Renal cortical epithelial cell (primary cell): ENCODE measurements at regions not wholly inside any gene's neighbourhood (a gene's known extent, or its start where the extent isn't known, plus 50 kb on each side); places are given as distances from the start of the nearest gene placed in this dataset.
A peak's percentile ranks its signal among the peaks of the same experiment; 100 is the strongest.
"Not testable (repeated sequence)": the region's sequence is repeated elsewhere in the genome, so short reads cannot be mapped to it uniquely, and the experiment has no call there.

Source experiments
- DNase-seq: peaks from one replicate; pipeline ENCODE4 v3.0.0-alpha.2; 2011; ENCODE audit warnings: low read depth

DNA sequence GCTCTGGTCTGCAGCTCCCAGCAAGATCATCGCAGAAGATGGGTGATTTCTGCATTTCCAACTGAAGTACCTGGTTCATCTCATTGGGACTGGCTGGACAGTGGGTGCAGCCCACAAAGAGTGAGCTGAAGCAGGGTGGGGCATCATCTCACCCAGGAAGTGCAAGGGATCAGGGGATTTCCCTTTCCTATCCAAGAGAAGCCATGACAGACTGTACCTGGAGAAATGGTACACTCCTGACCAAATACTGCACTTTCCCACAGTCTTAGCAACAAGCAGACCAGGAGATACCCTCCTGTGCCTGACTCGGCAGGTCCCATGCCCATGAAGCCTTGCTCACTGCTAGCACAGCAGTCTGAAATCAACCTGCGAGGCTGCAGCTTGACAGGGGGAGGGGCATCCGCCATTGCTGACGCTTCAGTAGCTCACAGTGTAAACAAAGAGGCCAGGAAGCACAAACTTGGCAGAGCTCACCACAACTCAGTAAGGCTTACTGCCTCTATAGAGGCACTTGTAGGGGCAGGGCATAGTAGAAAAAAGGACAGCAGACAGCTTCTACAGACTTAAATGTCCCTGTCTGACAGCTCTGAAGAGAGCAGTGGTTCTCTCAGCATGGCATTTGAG, 60.5 kb downstream of the AREG start:
- peak; percentile 78 for DNase-seq

DNA sequence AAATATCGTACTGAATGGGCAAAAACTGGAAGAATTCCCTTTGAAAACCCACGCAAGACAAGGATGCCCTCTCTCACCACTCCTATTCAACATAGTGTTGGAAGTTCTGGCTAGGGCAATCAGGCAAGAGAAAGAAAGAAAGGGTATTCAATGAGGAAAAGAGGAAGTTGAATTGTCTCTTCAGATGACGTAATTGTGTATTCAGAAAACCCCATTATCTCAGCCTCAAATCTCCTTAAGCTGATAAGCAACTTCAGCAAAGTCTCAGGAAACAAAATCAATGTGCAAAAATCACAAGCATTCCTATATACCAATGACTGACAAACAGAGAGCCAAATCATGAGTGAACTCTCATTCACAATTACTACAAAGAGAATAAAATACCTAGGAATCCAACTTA, 64.4 kb downstream of the AREG start:
- DNase-seq: not testable (repeated sequence)

DNA sequence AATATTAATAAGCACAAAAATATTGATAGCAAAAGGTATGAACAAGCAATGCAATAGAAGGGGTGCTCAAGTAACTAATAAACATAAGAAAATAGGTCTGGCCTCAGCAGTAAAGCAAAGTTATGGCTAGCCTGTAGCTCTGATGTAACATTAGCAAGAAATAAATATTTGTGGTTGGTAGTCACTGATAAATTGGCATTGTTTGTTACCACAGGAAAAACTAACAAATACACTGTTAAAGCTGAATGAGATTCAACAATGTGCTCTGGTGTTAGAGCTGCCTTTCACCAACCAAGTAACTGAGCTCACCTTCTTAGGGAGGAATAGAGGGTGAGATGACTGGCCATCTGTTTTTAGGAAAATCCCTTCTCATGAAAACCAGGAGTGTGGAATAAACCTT, 71.4 kb downstream of the AREG start:
- DNase-seq: peak; percentile 86

DNA sequence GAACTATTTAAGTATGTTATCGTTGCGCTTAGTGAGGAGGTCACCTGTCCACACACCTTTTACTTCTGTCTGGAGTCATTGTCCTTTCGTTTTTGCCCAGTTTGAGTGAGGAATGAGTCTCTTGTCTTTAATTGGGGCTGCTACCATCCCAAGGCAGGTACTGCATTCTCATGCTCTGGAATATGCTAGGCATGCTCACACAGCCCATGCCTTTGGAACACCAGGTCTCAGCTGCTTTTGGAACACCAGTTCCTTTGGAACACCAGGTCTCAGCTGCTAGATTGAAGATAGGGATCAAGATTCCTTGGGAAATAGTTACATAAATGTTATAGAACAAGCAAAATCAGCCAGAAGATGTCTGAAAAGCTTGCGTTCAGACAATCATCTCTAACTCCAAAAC, 73.1 kb downstream of the AREG start:
- DNase-seq: no peak

DNA sequence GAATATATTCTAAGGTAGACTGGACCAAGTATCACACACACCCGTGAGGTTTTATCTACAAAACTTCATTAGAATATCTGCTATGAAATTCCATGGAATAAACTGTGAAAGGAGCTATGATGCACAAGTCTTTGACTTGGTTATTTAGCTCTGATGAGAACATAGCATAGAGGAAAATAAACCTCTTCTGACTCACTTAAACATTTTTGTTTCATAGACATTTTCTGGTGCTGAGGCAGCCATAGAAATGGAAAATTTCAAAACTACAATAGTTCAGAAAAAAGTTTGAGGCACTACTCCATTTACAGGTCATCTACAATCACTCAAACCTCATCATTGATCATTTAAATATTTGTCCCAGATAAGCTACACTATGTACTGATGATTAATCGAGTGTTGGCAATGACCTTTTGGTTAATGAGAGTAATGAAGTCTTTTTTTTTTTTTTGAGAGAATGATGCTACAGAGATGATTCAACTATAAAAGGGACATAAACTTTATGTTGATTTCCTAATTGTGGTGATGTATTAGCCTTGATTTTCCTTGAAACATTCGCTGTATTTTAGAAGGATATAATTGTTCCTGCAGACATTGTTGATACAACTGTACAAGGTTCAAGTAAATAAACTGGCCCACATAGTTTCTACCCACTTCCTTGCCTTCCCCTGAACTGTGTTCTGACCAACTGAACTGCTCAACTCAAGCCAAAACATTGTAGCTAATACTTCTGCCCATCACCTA, 77.5 kb downstream of the AREG start:
- no peak for DNase-seq

DNA sequence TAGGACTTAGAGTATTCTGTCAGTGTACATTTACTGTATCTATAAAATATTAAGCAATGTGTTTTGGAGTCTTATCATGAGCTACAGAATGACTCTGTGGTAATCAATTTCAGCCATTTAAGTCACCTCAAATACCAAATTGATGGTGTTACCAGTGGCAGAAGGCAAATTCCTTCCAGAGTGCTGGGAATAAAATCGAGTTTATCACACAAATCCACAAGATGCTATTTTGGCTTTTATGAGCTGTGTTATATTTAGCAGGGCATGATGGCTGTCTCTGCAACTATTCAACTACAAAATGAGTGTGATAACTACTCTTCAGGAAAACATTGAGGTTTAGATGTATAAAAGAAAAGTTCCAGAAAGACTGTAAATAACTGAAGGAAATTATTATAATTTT, 78.2 kb downstream of the AREG start:
- no peak for DNase-seq

DNA sequence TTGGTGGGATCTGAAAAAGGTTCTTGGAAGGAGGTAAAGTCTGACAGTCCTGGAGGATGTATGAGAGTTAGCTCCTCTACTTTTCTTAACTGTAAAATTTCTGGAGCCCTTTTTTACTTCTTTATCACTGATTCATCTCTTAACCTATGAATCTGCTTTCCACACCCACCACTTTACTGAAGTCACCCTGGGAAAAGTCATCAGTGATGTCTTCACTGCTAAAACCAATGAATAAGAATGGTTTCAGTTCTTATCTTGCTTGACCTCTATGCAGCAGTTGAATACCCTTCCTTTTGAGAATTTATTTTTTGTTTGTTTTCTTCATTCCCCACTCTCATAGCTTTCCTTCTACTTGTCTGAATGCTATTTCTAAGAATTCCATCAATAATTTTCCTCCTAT, 80.0 kb downstream of the AREG start:
- no peak for DNase-seq

DNA sequence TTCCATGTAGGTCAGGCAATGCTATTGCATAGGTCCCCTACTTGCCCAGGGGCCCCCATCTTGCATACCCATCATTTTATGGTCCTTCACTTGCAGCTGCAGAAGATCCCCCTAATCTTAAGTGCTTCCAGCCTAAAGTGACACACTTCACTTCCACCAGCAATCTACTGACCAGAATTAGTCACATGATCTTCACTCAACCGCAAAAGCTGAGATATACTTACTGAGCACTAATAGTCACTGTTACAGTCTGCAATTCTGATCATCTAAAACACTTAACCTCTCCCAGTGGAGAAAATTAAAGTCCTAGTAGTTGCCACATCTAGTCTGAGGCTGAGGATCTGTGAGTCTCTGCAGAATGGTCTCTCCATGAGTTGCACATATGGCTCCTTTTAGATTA, 82.1 kb downstream of the AREG start:
- DNase-seq: peak; percentile 75

DNA sequence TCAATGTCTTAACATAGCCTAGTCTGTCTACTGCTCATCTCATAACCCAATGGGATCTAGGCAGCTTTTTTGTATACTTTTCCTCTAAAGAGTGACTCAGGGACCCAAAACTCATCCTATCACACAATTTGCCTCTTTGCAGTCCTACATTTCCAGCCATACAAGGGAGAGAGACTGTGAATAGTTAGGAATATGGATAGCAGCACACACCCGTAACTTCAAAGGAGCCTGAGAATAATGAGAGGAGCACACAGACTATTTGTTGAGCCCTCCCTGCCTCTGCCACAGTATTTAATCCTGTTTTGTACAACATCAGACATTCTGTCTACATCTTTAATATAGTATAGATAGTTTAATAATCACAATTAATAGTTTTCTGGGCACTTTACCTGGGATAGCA, 83.2 kb downstream of the AREG start:
- DNase-seq: no peak

DNA sequence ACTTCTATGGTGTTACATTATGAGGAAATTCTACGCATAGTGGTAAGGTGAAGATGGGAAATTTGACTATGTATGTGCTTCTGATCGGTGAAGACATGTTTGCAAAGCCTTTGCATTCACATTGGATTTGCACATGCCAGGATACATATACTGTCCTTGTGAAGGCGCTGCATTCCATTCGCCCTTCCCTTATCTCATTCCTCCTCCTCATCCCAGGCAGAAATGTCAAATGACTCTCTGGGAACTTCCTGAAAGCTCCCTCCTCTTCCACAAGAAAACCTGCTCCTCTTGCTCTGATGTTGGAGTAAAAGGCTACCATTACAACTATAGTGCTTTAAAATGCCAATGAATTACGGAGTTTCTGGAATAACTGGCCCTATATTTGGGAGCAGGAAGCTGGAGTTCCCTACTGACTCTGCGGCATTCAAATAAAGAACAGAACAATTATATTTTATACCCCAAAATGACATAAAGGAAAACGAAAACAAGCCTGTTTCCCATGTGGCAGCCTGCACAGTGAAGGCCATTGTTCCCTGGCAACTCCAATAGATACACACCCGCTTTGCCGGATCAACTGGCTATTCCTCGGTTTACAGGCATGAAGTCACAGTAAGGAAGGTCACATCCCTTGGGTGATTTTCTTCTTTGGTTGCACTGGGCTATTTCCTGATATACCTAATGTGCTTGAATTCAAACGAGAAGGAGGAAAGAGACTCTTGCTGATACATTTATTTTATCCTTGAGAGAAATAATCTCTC, 84.5 kb downstream of the AREG start:
- DNase-seq: no peak

DNA sequence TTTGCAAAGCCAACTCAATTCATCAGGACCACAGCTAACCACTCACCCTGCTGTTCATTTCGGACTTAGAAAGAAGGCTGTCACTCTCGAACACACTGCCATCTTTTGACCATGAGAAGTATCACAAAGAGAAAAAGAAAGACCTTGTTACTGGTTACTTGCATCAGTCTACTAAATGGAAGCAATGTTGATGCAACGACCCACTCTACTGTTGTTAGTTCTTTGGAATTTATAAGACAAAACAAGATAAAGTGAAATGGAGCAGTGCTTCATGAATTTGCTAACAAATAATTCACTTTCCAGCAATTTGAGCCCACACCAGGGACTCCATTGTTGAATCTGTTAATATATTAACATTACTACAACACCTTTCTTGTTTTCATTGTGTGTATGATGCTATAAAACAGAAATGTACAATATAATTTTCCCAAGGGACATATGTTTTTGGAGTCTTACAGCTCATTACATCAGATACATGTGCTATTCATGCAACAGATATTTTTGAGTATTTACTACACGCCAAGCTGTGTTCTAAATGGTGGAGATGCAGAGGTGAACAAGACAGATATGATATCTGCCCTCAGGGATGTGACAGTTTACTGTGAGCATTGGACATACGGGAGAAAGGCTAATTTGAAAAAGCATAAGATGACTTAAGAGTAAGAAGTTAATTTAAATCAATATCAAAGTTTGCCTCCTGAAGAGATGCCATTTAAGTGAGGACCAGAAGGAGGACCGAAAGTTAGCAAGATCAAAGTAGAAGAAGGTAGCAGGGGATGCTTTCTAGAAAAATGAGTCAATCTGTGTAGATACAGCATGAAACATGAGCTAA, 87.2 kb downstream of the AREG start:
- DNase-seq: peak; percentile 91

DNA sequence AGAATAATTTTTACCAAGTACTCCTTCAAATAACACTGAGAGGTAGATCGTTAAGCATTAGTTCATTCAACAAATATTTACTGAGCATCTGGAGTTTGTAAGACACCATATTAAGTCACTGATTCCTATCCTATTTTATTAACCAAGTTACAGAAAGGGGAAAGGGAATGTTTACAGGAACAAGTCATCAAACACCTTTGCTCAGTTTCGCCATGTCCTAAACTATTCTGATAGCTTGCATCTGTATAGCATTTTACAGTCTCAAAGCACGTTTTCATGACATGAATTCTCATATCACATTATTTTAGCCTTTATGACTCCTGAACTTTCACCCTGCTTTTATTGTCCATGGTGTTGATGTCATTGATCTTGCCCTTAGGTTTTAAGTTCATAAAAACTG, 89.2 kb downstream of the AREG start:
- DNase-seq: no peak

DNA sequence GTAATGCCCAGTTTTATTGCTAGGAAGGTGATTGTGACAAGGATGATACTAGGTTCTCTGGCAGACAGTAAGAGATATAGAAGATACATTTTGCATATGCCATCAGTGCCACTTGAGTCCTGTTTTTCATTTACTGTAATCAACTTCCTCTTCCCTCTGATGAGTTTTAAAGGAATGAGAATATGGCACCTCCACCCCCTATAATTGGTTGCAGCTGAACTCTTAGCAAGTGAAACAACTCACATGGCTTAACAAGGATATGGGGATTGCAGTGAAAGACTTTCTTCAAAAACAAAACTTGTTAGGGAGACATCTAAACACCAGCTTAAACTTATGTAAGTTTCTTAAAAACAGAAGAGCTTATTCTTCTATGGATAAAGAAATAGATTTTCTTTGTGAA, 90.0 kb downstream of the AREG start:
- no peak for DNase-seq

DNA sequence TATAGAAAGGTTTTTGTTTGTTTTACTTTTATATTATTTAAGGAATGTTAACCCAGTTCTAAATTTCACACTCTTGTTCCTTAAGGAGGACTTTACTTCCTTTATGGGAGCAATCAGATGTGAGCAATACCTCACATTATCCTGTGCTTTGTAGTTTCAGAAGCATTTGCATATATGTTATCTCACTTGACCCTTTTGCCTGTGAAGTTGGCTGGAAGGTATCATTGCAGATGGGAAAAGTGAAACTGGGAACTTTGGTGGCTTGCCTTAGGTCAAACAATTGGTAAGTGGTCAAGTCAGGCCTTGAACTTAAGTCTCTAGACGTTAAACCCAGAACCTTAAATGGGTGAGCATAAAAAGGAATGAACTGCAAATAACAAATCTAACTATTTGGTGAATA, 90.6 kb downstream of the AREG start:
- no peak for DNase-seq

DNA sequence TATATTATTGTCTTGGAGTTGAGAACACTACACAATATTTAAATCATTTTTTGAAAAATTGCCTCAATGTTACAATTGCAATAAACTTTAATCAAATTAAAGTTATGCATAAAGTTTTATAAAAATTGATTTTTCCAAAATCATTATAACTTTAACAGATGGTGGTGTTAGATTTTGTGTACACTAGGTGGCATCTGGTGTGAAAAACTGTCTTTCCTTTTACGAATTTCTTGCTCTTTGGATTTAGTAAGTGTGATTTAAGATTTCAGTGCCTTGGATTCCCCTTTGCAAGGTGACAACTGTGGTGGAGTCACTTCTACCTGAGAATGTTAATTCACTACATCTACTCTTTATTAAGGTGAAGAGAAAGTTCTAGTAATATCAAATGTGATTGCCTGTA, 91.6 kb downstream of the AREG start:
- peak; percentile 71 for DNase-seq

DNA sequence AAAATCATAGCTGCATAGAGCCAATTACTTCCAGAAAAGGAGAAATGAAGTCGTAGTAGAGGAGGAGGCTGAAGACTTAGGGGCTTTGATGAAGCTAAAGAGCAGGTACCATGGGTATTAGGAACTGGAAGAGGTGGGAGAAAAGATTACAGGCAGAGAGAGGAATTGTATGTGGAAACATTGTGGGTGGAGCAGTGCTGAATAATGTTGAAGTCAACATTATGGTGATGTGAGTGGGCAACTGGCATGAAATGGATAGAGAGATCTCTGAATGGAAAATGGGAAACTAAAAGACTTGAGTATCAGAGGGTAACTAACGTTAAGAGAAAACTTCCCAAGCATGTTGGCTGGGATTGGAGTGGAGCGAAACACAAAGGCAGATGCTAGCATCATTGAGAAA, 92.5 kb downstream of the AREG start:
- peak; percentile 70 for DNase-seq

DNA sequence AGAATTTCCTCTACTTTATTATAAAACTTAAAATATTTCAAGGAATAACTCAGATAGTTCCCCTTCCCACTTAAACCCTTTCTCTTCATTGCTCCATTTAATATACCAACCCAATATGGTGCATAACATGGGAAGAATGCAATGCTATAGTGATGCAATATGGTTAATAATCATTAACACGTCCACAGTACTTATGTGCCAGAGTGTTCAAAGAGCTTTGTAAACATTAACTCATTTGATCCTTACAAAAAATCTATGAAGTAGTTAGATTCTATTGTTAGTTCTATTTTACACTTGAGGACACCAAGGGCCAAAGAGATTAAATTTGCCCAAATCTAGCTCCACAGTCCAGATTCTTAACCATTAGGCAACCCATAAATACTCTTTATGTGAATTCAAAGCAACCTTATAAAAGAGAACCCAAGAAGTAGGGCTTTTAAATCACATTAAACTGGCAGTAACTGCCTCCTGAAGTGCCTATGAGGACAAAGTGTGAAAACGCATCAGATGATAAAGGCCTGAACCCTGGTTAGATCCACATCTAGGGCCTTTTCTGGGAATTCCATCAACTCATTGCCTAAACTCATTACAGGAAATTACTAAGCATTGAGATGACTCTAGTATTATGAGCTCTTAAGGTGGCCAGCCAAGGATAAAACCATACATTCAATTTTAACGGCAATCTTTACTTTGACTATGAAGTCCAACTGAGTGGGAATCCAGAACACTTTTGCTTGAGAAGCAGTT, 94.3 kb downstream of the AREG start:
- DNase-seq: peak; percentile 99

DNA sequence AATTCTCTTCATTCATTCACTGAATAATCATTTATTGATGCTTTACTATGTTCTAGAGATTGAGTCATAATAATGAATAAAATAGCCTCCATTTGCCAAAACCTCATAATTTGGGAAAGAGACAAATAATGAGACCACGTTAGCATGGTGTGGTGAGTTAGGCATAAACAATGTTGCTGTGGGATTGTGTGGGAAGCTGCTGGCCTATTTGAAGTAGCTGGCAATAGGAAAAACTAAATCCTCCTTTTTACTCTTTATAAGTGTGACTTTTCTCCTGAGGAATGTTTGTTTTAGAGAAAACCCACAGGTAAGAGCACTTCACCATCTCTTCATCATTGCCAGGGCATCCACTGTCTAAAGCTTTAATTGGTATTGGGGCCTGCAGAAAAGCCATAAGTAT, 95.3 kb downstream of the AREG start:
- peak; percentile 87 for DNase-seq

DNA sequence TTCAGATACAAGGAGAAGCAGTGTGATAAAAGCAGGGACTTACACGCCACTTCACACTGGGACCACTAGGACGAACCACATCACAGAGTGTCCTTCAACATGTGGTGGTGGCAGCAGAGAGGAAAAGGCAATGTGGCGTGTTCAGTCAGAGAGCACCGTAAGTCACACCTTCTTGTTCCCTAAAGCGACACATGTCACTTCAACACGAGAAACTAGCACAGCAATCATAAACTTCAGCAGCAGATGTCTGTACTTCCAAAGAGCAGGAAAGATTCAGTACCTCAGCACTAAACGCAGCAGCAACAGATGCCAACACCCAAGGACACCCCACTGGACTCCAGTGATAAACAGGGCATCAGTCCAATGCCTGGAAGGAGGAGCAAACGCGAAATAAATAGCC, 96.7 kb downstream of the AREG start:
- no peak for DNase-seq

DNA sequence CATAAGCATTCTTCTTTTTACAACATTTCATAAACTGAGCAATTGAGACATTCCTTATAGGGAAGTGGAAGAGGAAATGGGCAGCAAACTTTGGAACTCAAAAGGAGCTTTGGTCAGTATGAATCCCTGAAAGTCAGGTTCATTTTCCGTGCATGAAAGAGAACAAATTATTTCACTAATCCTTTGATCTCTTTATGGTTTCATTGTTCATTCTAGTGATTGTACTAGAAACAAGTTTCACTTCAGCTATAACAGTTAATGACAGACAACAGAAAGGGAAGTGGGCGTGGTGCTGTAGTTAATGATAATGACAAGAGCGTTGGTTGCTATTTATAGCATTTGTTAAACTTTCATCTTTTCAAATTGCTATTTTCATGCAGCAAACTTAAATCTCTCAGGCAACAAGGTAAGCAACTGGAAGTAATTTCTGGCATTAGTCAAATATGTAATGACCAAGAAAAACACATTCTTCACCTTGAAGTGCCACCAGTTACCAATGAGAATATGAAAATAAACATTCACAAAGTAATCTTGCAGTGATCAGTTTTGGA, 98.4 kb downstream of the AREG start:
- peak; percentile 84 for DNase-seq

DNA sequence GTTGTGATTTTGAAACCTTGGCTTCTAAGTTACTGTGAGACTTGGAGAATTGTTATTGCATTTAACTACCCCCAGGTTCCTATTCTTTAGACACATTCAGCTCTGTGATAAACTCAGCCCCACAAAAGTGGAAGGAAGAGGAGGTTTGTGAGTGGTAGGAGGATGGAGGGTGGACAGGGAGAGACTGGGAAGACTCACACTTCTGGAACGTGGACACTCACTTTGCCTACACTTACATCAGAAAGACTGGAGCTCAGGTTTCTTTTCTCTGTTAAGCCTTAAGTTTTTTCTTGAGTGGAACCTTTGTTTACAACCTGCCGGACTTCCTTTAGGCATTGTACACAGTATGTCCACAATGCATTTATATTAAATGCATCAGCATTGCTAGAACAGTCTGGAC, 99.0 kb downstream of the AREG start:
- peak; percentile 51 for DNase-seq
